Hypothalamus (tissue), 51 donors: ENCODE measurements at regions not wholly inside any gene's neighbourhood (a gene's known extent, or its start where the extent isn't known, plus 50 kb on each side); places are given as distances from the start of the nearest gene placed in this dataset.

ENCODE experiments used
- DNase-seq, 51 donors: peaks; one replicate each; lab custom pipeline; 2025; lab: John Stamatoyannopoulos, UW

DNA sequence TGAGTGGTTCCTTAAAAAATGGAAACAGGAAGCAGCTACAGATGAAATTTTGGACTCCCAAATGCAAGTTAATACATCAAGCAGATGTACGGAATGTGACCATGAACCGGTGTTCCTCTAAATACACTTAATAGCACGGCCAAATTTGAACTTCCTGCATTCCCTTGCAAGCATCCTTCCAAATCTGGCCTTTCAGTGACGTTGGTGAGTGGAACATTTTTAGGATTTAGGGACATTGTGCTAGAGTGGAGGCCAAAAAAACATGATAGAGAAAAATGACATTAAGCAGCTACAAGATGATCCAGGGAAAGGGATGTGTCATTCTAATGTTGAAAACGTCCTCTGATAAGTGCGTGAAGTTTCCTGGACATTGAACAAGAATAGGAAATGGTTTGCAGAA is 62.1 kb downstream of the CTAGE1 start:
- DNase-seq, result no peak

DNA sequence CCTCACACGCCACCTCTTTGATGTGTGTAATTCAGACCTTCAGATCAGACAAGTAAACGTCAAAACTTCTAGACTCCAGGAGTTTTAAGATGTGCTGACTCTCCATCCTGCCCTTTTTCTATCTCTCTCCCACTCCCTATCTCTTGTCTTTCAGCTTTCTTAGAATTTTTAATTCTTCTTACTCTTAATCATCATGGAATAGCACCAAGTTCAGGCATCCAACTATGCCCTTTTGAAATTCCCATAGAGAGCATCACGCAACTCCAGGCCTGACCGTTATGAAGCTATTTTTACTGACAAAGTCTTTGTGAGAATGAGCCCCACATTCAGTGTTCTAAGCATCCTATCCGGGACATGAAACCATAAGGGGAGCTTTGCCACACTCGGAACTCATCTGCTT is 62.6 kb downstream of the CTAGE1 start:
- no peak for DNase-seq

DNA sequence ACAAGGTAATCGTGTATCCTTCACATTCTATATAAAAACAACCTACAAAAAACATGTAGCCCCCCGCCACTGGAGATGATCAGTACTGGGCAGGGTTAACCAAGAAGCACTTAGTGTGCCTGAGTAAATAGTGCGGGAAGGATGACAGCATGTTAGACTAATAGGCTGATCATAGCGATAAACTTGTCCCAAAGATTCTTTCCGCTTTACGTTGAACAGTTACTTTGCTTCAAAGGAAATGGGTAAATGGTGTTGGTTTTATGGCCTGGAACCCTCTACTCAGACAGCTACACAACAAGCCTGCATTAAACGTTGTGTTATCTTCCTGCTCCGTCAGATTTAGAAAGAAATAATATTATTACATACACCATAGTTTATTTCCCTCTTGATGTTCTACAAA is 67.7 kb downstream of the CTAGE1 start:
- DNase-seq, result no peak

DNA sequence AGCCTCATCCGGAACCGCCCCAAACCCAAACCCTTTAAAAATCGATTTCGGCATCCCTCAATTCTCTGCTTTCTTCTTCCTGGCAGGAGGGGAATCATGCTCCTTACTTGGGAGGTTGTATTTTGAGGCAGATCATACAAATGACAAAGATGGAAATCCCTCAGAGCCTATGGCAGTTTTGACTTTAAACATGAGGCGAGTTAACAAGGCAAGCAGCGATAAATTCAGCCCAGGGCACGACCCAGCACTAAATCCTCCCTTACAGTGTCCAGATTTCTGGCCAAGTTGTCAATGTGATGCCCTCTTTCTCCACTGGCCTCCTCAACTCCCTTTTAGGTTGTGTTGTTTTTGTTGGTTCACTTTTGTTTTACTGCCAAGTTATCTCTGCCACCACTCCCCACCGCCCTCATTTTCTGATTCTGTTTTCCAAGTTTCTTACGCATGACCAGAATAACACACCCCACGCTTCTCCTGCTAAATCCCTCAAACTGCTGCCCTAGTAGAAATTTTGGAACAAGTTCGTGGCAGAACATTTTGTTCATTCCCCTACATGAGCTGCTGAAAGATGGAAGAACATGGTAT is 68.3 kb downstream of the CTAGE1 start:
- DNase-seq, result no peak

DNA sequence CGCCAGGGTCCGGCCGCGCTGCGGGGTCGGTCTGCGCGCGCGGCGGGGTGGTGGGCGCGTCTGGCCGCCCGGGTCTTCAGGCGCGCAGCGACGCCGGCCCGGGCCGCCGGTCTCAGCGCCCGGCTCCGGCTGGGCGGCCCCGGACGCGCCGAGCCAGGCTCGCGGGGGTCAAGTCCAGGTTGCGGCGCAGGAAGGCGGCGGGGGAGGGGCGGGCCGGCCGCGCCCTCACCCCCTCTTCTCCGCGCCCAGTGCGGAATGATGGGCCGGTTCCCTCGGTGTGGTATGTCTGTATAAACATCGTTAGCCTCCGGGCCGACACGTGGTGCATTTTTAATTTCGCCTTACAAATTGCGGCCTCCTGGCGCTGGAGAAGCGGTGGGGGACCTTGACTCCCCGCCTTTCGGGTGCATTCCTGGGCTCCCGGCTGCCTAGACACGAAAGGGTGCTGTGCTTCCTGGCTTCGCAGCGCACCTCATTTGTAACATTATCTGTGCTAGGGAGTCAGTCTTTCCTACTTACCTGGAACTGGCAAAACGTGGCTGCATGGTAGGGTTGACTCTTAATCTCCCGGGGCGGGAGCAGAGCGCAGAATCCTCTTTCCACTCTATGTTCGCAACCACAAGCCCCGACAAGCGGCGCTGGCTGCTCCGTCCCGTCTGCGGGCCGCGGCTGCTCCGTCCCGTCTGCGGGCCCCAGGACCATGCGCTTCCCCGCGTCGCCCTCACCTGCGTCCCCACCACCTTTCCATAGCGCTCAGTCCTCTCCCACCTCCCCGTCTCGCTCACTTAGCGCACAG is 69.0 kb downstream of the CTAGE1 start:
- no peak for DNase-seq

DNA sequence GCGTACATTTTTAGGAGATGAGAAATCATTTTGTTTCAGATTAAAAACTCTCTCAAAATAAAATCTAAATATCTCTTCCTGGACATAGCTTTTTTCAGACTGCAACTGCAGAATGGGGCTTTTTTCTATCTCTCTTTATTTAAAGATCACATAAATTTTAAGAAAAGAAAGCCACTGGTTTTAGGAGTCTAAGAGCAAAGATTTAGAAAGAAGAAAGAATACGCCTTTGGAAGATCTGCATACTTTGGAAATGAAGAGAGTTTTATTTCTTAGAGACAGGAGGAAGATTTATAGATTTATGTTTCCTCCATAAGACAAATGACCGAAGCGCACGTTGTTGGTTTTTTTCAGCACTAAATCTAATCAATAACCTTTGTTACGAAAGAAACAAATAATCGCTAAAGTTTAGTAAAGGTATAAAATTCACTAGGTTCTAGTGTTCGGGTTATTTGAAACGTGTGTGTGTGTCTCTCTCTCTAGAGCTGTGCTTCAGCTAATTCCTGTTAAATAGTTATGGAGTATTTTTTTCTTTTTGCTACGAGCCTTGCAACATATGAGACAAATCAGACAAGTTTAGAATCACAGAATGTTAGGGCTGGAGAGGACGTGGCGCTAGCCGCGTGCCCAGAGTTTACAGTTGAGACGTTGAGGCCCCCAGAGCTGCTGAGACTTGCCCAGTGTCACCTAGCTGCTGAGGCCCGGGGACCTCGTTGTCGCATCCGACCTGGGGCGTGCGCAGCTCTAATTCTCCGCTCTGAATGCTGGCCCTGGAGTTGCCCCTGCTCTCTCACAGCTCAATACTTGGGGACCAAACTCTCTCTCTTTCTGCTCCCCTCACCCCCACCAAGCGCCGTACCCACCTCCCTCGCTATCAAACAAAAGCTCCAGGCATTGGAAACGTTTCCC is 69.9 kb downstream of the CTAGE1 start:
- no peak for DNase-seq

DNA sequence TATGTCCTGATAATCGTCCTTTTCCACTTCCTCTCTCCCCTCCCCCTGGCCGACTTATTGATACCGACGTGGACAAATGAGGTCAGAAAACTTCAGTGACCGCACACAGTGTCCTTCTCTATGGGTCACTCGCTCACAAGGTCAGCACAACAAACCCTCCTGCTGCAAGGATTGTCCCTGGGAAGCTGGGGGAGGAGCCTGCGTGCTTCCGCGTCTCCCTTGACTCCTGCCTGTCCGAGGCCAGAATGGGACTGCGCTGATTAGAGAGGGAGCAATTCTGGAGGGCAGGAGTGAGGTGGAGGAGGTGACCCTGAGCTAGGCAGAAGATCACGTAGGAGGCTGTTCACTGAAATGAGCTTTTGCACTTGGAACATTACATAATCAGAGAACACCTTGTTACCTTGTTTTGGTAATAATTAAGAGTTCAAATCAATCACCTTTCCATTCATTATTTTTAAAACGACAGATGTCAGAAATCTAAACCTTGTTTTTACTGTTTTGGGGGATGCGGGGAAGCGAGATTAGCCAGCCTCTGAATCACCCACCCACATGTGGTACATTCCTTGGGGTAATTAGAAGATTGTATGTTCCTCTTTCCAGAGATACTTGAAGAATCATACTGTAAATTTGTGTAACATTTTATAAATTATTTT is 70.6 kb downstream of the CTAGE1 start:
- no peak for DNase-seq

DNA sequence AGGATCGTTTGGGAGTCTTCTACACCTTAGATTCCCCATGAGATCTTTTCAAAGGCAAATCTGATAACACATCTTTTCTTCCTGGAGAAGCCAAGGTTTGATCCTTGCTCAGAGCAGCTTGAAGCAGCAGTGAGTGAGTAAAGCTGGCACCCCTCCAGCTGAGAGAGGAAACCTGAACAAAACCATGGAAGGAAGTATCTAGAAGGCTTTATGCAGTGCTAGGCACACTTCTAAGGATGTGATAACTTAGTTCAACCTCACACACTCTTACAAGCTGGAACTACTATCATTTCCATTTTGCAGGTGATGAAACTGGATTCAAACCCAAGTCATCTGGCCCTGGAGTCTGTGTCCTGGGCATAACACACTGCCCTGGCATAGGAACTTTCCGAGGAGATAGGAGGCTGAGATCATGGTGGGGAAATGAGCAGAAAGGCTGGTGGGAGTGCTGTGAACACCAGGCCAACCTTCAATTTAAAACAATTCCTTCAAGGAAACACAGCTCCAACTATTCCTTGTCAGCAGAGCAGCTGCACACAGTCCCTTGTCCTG is 71.2 kb downstream of the CTAGE1 start:
- no peak for DNase-seq

DNA sequence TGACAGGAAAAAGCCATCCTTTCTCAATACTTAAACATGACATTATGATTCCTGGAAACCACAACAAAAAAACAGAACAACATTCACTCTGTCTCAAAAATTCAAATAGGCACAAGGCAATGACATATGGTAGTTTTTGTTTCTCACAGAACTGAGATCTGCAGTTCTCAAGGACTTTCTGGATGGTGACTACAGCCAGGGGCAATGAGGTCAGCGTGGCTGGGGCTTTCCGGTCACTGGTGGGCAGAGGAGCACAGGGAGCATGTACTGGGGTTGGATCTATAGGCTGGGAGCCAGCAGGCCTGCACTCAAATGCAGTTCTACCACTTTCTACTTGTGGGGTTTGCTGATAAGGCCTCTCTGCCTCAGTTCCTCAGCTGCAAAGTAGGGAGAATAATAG is 72.0 kb downstream of the CTAGE1 start:
- DNase-seq, result no peak

DNA sequence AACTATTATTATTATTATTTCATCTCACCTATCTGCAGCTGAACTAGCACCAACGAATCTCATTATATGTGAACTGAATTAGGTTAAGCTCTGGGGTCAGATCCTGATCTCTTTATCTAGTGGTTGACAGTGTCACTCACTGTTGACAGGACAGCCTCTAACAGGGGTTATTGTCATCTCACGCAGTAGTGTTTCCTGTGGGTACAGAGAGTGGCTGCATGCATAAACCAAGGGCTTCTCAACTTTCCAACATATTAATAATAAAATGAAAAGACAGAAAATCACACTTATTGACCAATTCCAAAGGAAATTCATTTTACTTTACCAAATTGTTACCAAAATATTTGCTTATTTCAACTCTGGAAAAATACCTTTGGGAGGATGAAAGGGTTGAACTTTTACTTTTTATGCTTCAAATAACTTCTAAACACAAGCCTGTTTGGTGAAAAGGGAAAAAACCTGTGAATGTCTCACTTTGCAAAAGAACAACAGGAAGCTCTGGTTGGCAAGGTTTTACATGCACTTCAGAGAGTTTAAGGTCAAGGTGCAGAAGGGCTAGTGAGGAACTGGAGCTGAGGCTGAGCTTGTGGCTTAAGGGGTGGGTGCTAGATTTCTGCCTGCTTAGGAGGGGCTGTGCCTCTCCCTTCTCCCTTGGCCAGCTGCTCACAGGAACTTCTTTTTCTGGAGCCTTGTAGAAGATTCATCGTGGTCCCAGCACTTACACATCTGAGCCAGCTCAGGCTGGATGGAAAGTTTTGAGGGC is 72.6 kb downstream of the CTAGE1 start:
- no peak for DNase-seq

DNA sequence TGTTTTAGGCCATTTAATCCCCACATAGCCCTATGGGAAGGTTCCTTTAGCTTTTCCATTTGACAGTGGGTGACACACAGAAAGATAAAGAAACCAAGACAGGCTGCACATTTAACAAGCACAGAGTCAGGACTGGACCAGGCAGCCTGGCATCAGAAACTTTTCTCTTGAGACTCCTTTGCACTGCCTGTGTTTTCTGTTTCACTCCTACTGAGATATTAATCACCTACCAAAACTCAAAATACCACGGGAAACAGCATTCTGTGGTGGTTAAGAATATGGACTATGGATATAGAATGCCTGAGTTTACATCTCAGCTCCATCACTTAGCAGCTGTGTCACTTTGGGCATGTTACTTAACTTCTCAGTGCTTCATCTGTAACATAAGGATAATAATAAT is 73.3 kb downstream of the CTAGE1 start:
- no peak for DNase-seq

DNA sequence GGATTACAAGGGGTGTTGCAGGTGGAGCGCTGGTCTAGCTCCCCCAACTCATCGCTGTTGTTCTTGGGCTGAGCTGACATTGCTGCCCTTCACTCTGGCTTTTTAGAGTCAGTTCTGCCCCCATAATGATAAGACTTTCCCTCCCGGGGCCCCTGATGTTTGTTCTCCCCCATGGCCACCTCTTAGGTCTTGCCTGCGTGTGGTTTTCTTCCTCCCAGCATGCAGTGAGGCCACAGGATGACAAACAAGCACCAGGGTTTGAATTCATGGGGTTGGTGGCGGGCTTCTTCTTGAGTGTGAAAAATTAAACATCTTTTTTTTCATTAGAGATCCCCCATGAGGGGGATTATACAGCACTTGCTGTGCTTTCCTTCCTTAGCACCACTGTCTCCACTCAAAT is 74.1 kb downstream of the CTAGE1 start:
- no peak for DNase-seq

DNA sequence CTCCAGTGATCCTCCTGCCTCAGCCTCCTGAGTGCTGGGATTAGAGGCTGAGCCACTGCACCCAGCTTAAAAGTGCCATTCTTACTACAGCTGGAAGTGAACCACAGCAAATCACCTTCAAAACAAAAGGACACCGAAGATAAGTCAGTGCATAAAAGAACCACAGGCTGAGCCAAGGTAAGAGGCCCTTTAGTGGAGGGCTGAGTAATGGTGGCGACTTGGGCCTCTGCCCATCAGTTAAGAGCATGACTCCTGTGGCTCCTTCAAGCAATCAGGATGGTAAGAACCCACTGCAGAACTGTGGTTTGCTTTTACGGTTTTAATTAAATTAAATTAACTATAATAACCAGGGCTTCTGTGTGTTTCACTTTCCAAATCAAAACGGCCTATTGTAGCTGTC is 75.1 kb downstream of the CTAGE1 start:
- DNase-seq, result no peak

DNA sequence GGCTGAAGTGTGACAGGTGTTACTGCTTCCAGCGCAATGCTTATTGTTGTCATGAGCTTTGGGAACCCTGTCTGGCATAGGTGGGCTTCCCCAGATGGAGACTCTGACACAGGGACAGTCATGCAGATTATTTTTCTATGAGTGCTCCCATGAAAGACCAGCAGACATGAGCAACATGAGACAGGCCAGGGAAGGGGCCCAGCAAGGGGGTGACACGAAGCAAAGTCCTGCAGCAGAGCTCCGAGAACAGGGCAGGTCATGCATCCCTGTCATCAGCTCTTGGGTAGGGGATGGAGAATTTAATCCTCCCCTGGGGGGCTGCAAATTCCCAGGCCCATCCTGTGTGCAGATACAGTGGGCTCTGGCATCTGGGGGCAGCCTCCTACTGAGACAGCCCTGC is 77.4 kb downstream of the CTAGE1 start:
- DNase-seq, result no peak

DNA sequence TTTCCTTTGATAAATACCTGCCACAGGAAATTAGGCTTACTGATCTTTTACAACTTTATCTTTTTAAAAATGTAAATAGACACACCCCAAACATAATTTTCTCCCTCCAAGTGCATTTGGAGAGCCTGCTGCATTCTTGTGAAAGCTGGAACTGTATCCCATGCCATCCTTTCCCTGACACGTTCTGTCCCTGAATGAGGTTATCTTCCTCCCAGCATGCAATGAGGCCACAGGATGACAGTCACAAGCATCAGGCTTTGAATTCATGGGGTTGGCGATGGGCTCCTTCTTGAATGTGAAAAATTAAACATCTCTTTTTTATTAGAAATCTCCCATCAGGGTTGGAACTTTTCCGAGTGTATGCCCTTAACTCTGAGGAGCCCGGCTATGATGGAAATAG is 77.8 kb downstream of the CTAGE1 start:
- DNase-seq, result no peak

DNA sequence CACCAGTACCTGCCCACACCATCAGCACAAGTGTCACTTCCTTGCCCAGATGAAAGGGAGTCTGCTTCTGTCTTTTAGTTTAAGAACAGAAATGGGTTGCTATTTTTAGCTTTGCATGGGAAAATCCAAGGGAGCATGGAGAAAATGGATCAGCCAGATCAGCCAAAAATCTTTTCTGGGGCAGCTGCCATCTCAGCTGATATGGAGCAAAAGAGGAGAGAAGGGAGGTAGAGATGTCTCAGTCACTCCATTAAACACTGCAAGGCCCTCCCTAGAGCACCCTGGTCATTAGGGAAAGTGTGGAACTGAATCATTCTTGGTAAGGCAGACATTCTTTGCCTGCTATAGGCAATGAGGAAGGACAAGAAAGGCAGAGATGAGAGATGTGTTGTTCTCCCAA is 79.9 kb downstream of the CTAGE1 start:
- DNase-seq, result no peak

DNA sequence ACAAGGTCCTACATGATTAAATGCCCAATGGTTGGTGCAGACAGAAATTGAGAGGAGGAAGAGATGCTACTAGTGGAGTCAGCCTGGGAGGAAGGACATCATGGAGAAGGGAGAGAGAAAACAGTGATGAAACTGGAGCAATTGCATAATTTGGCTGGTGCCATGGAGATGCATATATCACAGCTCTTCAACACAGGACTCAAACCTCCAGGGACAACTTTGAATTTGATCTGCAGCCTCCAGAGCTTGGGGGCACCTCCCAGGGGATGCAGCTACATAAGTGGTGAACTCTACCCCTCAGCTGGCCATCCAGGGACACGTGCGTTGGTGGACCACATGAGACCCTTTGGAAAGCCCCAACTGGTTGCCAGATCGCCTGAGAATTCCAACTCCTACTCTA is 80.4 kb downstream of the CTAGE1 start:
- no peak for DNase-seq

DNA sequence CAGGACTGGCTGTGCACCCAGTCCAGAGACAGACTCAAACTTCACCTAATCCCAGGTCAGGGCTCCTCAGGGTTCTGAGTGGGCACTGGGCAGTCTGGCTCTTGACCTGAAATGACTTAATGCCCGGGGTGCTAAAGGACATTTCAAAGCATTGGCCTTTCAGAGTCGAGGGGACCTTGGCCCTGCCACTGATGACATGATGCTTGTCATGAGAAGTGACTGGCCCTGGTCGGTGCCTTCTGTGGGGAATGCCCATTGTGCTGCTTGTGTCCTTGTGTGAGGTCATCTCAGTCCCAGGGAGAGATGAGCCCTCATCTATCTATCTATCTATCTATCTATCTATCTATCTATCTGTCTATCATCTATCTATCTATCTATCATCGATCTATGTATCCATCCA is 81.3 kb downstream of the CTAGE1 start:
- no peak for DNase-seq

DNA sequence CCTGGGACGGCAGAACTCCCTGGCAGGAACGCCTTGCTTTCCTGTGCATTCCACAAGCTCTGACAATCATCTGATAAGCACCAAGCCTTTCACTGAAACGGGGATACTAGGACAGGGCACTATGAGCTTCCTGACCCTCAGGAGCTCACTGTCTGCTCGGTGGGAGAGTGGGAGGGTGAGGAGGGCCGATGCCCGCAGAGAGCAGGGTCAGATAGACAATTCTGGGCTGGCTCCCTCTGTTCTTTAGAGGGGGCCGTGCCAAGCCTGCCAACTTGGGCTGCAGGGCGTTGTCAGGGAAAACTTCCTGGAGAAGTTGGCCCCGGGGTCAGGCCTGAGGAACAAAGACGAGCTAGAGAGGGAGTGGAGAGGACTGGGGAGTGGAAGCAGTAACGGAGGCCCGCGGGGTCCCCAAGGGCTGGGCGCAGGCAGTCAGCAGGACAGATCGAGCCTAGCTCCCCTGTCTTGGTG is 82.0 kb downstream of the CTAGE1 start:
- DNase-seq, result no peak

DNA sequence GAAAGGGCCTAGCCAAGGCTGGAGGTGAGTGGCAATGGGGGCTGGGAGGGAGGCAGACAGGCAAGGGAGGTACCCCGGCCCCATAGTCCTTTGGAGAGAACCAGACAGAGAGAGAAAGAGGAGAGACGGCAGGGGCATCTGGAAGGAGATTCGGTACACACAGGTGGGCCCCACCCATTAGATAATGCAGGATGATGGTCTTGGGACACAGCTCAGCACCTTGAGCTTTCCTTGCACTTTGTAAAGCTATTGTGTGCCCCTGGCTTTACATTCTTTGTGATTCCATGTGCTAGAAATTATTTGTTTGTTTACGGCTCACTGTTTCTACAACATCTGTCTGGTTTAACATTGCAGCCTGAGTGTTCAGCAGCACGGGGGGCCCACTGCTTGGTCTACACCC is 83.1 kb downstream of the CTAGE1 start:
- no peak for DNase-seq
